ENCODE measurements at regions not wholly inside any gene's neighbourhood (a gene's known extent, or its start where the extent isn't known, plus 50 kb on each side); places are given as distances from the start of the nearest gene placed in this dataset.

- DNase-seq (peak in 3 of 5 donors; percentile 11 to 39 (median 11)), ATAC-seq (no peak)
- Histone ChIP-seq H3K36me3 (no peaks in the 10 kb centered on the region), H3K27me3 (peaks cover 3 to 82% (median 12%) of the 10 kb centered on the region in 9 donors), H3K27ac (no peak overlapping the region), H3K4me1 (no peaks in the 10 kb centered on the region), H3K4me3 (no peak overlapping the region), H3K9me3 (no peaks in the 10 kb centered on the region)
- WGBS, 4 donors = 71 to 81% (median 76%) methylated on average over 22 to 31 of the region's 31 CpGs
- TF ChIP-seq POLR2A (IDR thresholded peaks at IDR 0.05) = no peak
- TF ChIP-seq CTCF (IDR thresholded peaks at IDR 0.05) = no peak
- intact Hi-C loops (cut with DNase I) = no loop called here
Observed at GRCh38 chr20:63091901-63092659, 85.3 kb upstream of the BHLHE23 start.

DNA sequence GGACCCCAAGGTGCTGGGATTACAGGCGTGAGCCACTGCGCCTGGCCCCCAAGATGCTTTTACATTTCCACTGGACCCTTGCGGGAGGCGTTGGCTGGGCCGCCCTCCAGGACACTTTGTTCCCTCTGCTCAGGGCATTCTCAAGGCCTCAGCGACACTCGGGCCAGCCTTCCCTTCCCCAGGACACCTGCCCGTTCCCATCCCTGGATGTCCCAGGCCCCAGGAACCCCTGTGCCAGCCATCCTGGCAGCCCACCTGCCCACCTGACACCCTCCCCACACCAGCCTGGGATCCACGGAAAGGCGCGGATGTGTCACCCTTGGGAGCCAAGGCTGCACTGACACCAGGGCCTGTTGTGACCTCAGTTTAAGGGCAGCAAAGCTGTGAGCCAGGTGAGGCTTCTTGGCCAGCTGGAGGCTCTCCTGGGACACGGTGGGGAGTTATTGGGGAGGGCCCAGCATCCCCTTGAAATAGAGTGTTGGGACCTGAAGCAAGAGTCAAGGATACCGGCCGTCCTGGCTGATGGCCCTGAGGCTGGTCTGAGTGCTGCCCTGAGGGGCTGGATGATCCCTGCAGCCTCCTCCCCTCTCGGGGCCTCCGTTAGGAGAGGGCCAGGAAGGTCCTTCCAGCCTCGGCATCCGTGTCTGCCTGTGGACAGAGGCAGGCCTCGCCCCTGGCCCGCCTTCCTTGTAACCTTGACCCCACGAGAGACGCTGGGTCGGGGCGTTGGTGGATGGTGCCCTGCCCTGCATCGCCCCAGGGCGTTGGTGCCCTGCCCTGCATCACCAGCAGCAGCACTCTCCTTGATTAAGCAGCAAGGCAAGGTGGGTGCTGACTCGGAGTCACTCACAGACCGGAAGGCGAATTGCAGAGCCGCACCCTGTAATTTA lies 84.2 kb upstream of the BHLHE23 start:
- DNase-seq (peak in 3 of 5 donors; percentile 14 to 35 (median 16)), ATAC-seq (no peak)
- no peaks in the 10 kb centered on the region for H3K9me3 ChIP-seq
- intact Hi-C loops (cut with DNase I) = no loop called here
- no peaks in the 10 kb centered on the region for H3K4me1 ChIP-seq
- H3K27ac ChIP-seq = no peak overlapping the region
- H3K4me3 ChIP-seq = no peak overlapping the region
- TF ChIP-seq POLR2A (IDR thresholded peaks at IDR 0.05) (no peak), CTCF (IDR thresholded peaks at IDR 0.05) (no peak)
- H3K27me3 ChIP-seq = peaks cover 3 to 70% (median 15%) of the 10 kb centered on the region in 9 donors
- WGBS, 4 donors = 73 to 81% (median 75%) methylated on average over 19 to 30 of the region's 30 CpGs
- H3K36me3 ChIP-seq = no peaks in the 10 kb centered on the region

GRCh38 chr20:63090052-63090451 lies 83.3 kb upstream of the BHLHE23 start:
- Histone ChIP-seq H3K27me3 (peaks cover 3 to 71% (median 15%) of the 10 kb centered on the region in 9 donors), H3K4me3 (no peak overlapping the region), H3K27ac (no peak overlapping the region), H3K4me1 (no peaks in the 10 kb centered on the region), H3K9me3 (no peaks in the 10 kb centered on the region), H3K36me3 (no peaks in the 10 kb centered on the region)
- intact Hi-C loops (cut with DNase I) = no loop called here
- WGBS, 4 donors = 57 to 86% (median 83%) methylated on average over 7 of the region's 7 CpGs
- no peak for TF ChIP-seq POLR2A (IDR thresholded peaks at IDR 0.05)
- TF ChIP-seq CTCF (IDR thresholded peaks at IDR 0.05) = no peak
- DNase-seq (peak in 1 of 5 donors; percentile 1), ATAC-seq (no peak)
